ENCODE measurements at regions not wholly inside any gene's neighbourhood (a gene's known extent, or its start where the extent isn't known, plus 50 kb on each side); places are given as distances from the start of the nearest gene placed in this dataset.

GRCh38 chr16:86117235-86117634 lies 218.3 kb downstream of the IRF8 start:
- no peak overlapping the region for H3K4me3 Mint-ChIP-seq
- H3K36me3 Mint-ChIP-seq (ENCODE audit: low read depth) = no peaks in the 10 kb centered on the region
- no peaks in the 10 kb centered on the region for H3K9me3 Mint-ChIP-seq
- no peaks in the 10 kb centered on the region for H3K4me1 Mint-ChIP-seq
- no peak for ATAC-seq (replicated peaks)
- H3K27ac Mint-ChIP-seq = no peak overlapping the region
- peaks cover 23% of the 10 kb centered on the region for H3K27me3 Mint-ChIP-seq

GRCh38 chr16:86117756-86118155 lies 218.8 kb downstream of the IRF8 start:
- peaks cover 18% of the 10 kb centered on the region for H3K27me3 Mint-ChIP-seq
- H3K27ac Mint-ChIP-seq = no peak overlapping the region
- H3K36me3 Mint-ChIP-seq (ENCODE audit: low read depth) = no peaks in the 10 kb centered on the region
- no peak for ATAC-seq (replicated peaks)
- H3K4me1 Mint-ChIP-seq = no peaks in the 10 kb centered on the region
- H3K4me3 Mint-ChIP-seq = no peak overlapping the region
- H3K9me3 Mint-ChIP-seq = no peaks in the 10 kb centered on the region

- no peak for ATAC-seq (replicated peaks)
- H3K9me3 Mint-ChIP-seq = no peaks in the 10 kb centered on the region
- peaks cover 15% of the 10 kb centered on the region for H3K27me3 Mint-ChIP-seq
- H3K27ac Mint-ChIP-seq = no peak overlapping the region
- no peaks in the 10 kb centered on the region for H3K4me1 Mint-ChIP-seq
- H3K4me3 Mint-ChIP-seq = no peak overlapping the region
- no peaks in the 10 kb centered on the region for H3K36me3 Mint-ChIP-seq (ENCODE audit: low read depth)
Observed at GRCh38 chr16:86118467-86119307, 219.7 kb downstream of the IRF8 start.

- Mint-ChIP-seq H3K9me3 (no peaks in the 10 kb centered on the region), H3K36me3 (ENCODE audit: low read depth) (no peaks in the 10 kb centered on the region), H3K27ac (no peak overlapping the region), H3K4me1 (no peaks in the 10 kb centered on the region), H3K27me3 (peaks cover 13% of the 10 kb centered on the region), H3K4me3 (no peak overlapping the region)
- no peak for ATAC-seq (replicated peaks)
Observed at GRCh38 chr16:86120201-86121192, 221.5 kb downstream of the IRF8 start.

GRCh38 chr16:86121374-86122010 lies 222.5 kb downstream of the IRF8 start:
- Mint-ChIP-seq H3K27me3 (peaks cover 12% of the 10 kb centered on the region), H3K4me3 (no peak overlapping the region), H3K36me3 (ENCODE audit: low read depth) (no peaks in the 10 kb centered on the region), H3K4me1 (no peaks in the 10 kb centered on the region), H3K9me3 (no peaks in the 10 kb centered on the region), H3K27ac (no peak overlapping the region)
- no peak for ATAC-seq (replicated peaks)

- no peaks in the 10 kb centered on the region for H3K36me3 Mint-ChIP-seq (ENCODE audit: low read depth)
- H3K4me3 Mint-ChIP-seq = no peak overlapping the region
- no peaks in the 10 kb centered on the region for H3K9me3 Mint-ChIP-seq
- ATAC-seq (replicated peaks) = no peak
- H3K27ac Mint-ChIP-seq = no peak overlapping the region
- peaks cover 12% of the 10 kb centered on the region for H3K27me3 Mint-ChIP-seq
- H3K4me1 Mint-ChIP-seq = no peaks in the 10 kb centered on the region
Observed at GRCh38 chr16:86122681-86123342, 223.8 kb downstream of the IRF8 start.

GRCh38 chr16:86124321-86124720 lies 225.4 kb downstream of the IRF8 start:
- Mint-ChIP-seq H3K9me3 (no peaks in the 10 kb centered on the region), H3K36me3 (ENCODE audit: low read depth) (no peaks in the 10 kb centered on the region), H3K27me3 (peaks cover 12% of the 10 kb centered on the region), H3K4me1 (no peaks in the 10 kb centered on the region), H3K27ac (no peak overlapping the region), H3K4me3 (no peak overlapping the region)
- no peak for ATAC-seq (replicated peaks)

- Mint-ChIP-seq H3K36me3 (ENCODE audit: low read depth) (no peaks in the 10 kb centered on the region), H3K9me3 (no peaks in the 10 kb centered on the region), H3K4me1 (no peaks in the 10 kb centered on the region), H3K27me3 (peaks cover 10% of the 10 kb centered on the region), H3K4me3 (no peak overlapping the region), H3K27ac (no peak overlapping the region)
- no peak for ATAC-seq (replicated peaks)
Observed at GRCh38 chr16:86126891-86127290, 227.9 kb downstream of the IRF8 start.

- Mint-ChIP-seq H3K27me3 (peaks cover 10% of the 10 kb centered on the region), H3K4me1 (no peaks in the 10 kb centered on the region), H3K9me3 (no peaks in the 10 kb centered on the region), H3K27ac (no peak overlapping the region), H3K4me3 (no peak overlapping the region), H3K36me3 (ENCODE audit: low read depth) (no peaks in the 10 kb centered on the region)
- ATAC-seq (replicated peaks) = no peak
Observed at GRCh38 chr16:86127366-86127765, 228.4 kb downstream of the IRF8 start.

GRCh38 chr16:86128246-86128645 lies 229.3 kb downstream of the IRF8 start:
- Mint-ChIP-seq H3K9me3 (no peaks in the 10 kb centered on the region), H3K4me1 (no peaks in the 10 kb centered on the region), H3K27ac (no peak overlapping the region), H3K4me3 (no peak overlapping the region), H3K36me3 (ENCODE audit: low read depth) (no peaks in the 10 kb centered on the region), H3K27me3 (peaks cover 10% of the 10 kb centered on the region)
- no peak for ATAC-seq (replicated peaks)

GRCh38 chr16:86129541-86129940 lies 230.6 kb downstream of the IRF8 start:
- no peak for ATAC-seq (replicated peaks)
- no peak overlapping the region for H3K4me3 Mint-ChIP-seq
- no peaks in the 10 kb centered on the region for H3K36me3 Mint-ChIP-seq (ENCODE audit: low read depth)

GRCh38 chr16:86133377-86133776 lies 234.4 kb downstream of the IRF8 start:
- no peaks in the 10 kb centered on the region for H3K4me1 Mint-ChIP-seq
- ATAC-seq (replicated peaks) = no peak
- no peak overlapping the region for H3K4me3 Mint-ChIP-seq
- no peaks in the 10 kb centered on the region for H3K36me3 Mint-ChIP-seq (ENCODE audit: low read depth)
- H3K9me3 Mint-ChIP-seq = no peaks in the 10 kb centered on the region
- H3K27me3 Mint-ChIP-seq = peaks cover 5% of the 10 kb centered on the region
- no peak overlapping the region for H3K27ac Mint-ChIP-seq

More at GRCh38 chr16:86129541-86129940, 230.6 kb downstream of the IRF8 start:
- H3K27ac Mint-ChIP-seq = no peak overlapping the region
- H3K4me1 Mint-ChIP-seq = no peaks in the 10 kb centered on the region
- peaks cover 10% of the 10 kb centered on the region for H3K27me3 Mint-ChIP-seq
- H3K9me3 Mint-ChIP-seq = no peaks in the 10 kb centered on the region

- no peaks in the 10 kb centered on the region for H3K4me1 Mint-ChIP-seq
- no peak overlapping the region for H3K4me3 Mint-ChIP-seq
- H3K9me3 Mint-ChIP-seq = no peaks in the 10 kb centered on the region
- H3K27ac Mint-ChIP-seq = no peak overlapping the region
- H3K27me3 Mint-ChIP-seq = peaks cover 5% of the 10 kb centered on the region
- ATAC-seq (replicated peaks) = no peak
- no peaks in the 10 kb centered on the region for H3K36me3 Mint-ChIP-seq (ENCODE audit: low read depth)
Observed at GRCh38 chr16:86133847-86134375, 234.9 kb downstream of the IRF8 start.

All from activated T-helper 17 cell treated with anti-CD3 and anti-CD28 coated beads, Interleukin-2, amount 50 U/mL, for 72 hours (primary cell).